CD4-positive, alpha-beta memory T cell (primary cell): ENCODE measurements at regions not wholly inside any gene's neighbourhood (a gene's known extent, or its start where the extent isn't known, plus 50 kb on each side); places are given as distances from the start of the nearest gene placed in this dataset.
"Not testable (repeated sequence)": the region's sequence is repeated elsewhere in the genome, so short reads cannot be mapped to it uniquely, and the experiment has no call there.

ENCODE experiments used
- CTCF ChIA-PET: fragments of 350-600 bp; sonication (Branson Sonifier 250); formaldehyde crosslinking; loops from one replicate; lab custom pipeline; 2021; ENCODE audit warnings: inconsistent platforms; ENCODE audit not compliant: partially characterized antibody; lab: Charles Lee
- POLR2A ChIA-PET: fragments of 350-600 bp; sonication (Branson Sonifier 250); formaldehyde crosslinking; loops from one replicate; lab custom pipeline; 2021; ENCODE audit not compliant: partially characterized antibody; lab: Charles Lee
- DNase-seq, 5 donors: peaks; one replicate each; pipeline versions ENCODE4 v3.0.0 to v3.0.0-alpha.2; 2020 to 2022; ENCODE audit warnings: mixed read lengths in 1 of 5
- H3K27ac ChIP-seq: one replicate; pipeline ENCODE4 v1.7.0; 2013; ENCODE audit warnings: low read depth, low read length
- H3K27me3 ChIP-seq: 2 replicates; pipeline ENCODE4 v1.7.0; 2013; ENCODE audit warnings: mild to moderate bottlenecking, low read length, moderate library complexity; ENCODE audit not compliant: insufficient read depth
- H3K36me3 ChIP-seq: 2 replicates; pipeline ENCODE4 v1.7.0; 2013; ENCODE audit warnings: mild to moderate bottlenecking, low read length, moderate library complexity; ENCODE audit not compliant: insufficient read depth
- H3K4me1 ChIP-seq: 2 replicates; pipeline ENCODE4 v1.7.0; 2013; ENCODE audit warnings: mild to moderate bottlenecking, low read length, moderate library complexity; ENCODE audit not compliant: insufficient read depth
- H3K4me3 ChIP-seq, 2 donors: one replicate each; pipeline ENCODE4 v1.7.0; 2013; ENCODE audit warnings: low read length in 2 of 2, mild to moderate bottlenecking in 1 of 2
- H3K9me3 ChIP-seq, 2 donors: one replicate each; pipeline ENCODE4 v1.7.0; 2013; ENCODE audit warnings: low read length in 2 of 2, control low read depth in 1 of 2; ENCODE audit not compliant: control insufficient read depth in 1 of 2
- H3K27ac Mint-ChIP-seq, 7 donors: one replicate each; pipeline ENCODE4 v1.8.0; 2020 to 2021; ENCODE audit warnings: mixed read lengths in 7 of 7, mild to moderate bottlenecking in 6 of 7, inconsistent platforms in 3 of 7, moderate library complexity in 3 of 7
- H3K27me3 Mint-ChIP-seq, 2 donors: one replicate each; pipeline ENCODE4 v1.8.0; 2020 to 2021; ENCODE audit warnings: mixed read lengths in 2 of 2
- H3K36me3 Mint-ChIP-seq, 2 donors: one replicate each; pipeline ENCODE4 v1.8.0; 2020 to 2021; ENCODE audit warnings: mixed read lengths in 2 of 2, inconsistent platforms in 1 of 2, mild to moderate bottlenecking in 1 of 2
- H3K4me1 Mint-ChIP-seq, 4 donors: one replicate each; pipeline ENCODE4 v1.8.0; 2020 to 2021; ENCODE audit warnings: mixed read lengths in 4 of 4, mild to moderate bottlenecking in 1 of 4
- H3K4me3 Mint-ChIP-seq, 8 donors: one replicate each; pipeline ENCODE4 v1.8.0; 2020 to 2021; ENCODE audit warnings: mixed read lengths in 8 of 8, mild to moderate bottlenecking in 7 of 8, moderate library complexity in 6 of 8, inconsistent platforms in 3 of 8
- H3K9me3 Mint-ChIP-seq, 8 donors: one replicate each; pipeline ENCODE4 v1.8.0; 2020 to 2021; ENCODE audit warnings: mixed read lengths in 8 of 8, mild to moderate bottlenecking in 5 of 8, inconsistent platforms in 3 of 8, moderate library complexity in 1 of 8
- intact Hi-C: fragments of 100-400 bp; cut with micrococcal nuclease; formaldehyde crosslinking; loops from one replicate; pipeline ENCODE4 v1.15.1; 2023

- H3K4me1 Mint-ChIP-seq, result peaks cover 0 to 11% (median 5%) of the 10 kb centered on the region in 4 donors
- H3K36me3 ChIP-seq, H3K9me3 ChIP-seq, H3K9me3 Mint-ChIP-seq, H3K4me3 ChIP-seq, H3K27me3 ChIP-seq, H3K27ac ChIP-seq, H3K4me1 ChIP-seq, H3K36me3 Mint-ChIP-seq, CTCF ChIA-PET, H3K27ac Mint-ChIP-seq: not testable (repeated sequence)
- peak overlapping the region in 7 of 8 donors; percentile 71 to 81 (median 75) for H3K4me3 Mint-ChIP-seq
- peak in 1 of 5 donors; percentile 7 for DNase-seq
- POLR2A ChIA-PET, result interaction anchor here (0.6 kb wide), 1 partner anchor 179 kb away, joined by 3 read pairs; no protein-coding TSS in a partner anchor
- intact Hi-C loops, result loop anchor here (5.0 kb wide), 1 partner anchor 165 kb away; no protein-coding TSS in a partner anchor
- peaks cover 5 to 20% of the 10 kb centered on the region in 2 donors for H3K27me3 Mint-ChIP-seq
These were observed 174.0 kb downstream of the ATP6V0E2 start for GRCh38 chr7:150047772-150048171.

GRCh38 chr7:150048244-150049011, 174.7 kb downstream of the ATP6V0E2 start:
- H3K4me1 ChIP-seq, H3K27me3 ChIP-seq, CTCF ChIA-PET, H3K36me3 Mint-ChIP-seq, H3K36me3 ChIP-seq, H3K9me3 Mint-ChIP-seq, H3K4me3 ChIP-seq, H3K27ac Mint-ChIP-seq, H3K27ac ChIP-seq, POLR2A ChIA-PET, H3K9me3 ChIP-seq: not testable (repeated sequence)
- Mint-ChIP-seq H3K27me3 (peaks cover 5 to 20% of the 10 kb centered on the region in 2 donors), H3K4me3 (peak overlapping the region in 5 of 8 donors; percentile 71 to 81 (median 80)), H3K4me1 (peaks cover 0 to 11% (median 5%) of the 10 kb centered on the region in 4 donors)
- DNase-seq, result peak in 2 of 5 donors; percentile 16 to 20
- intact Hi-C loops, result loop anchor here (5.0 kb wide), 1 partner anchor 166 kb away; no protein-coding TSS in a partner anchor

GRCh38 chr7:150049012-150049655, 175.4 kb downstream of the ATP6V0E2 start:
- POLR2A ChIA-PET, DNase-seq, H3K9me3 Mint-ChIP-seq, H3K4me1 ChIP-seq, CTCF ChIA-PET, H3K36me3 ChIP-seq, H3K9me3 ChIP-seq, H3K36me3 Mint-ChIP-seq, H3K4me3 ChIP-seq, H3K27me3 ChIP-seq, H3K27ac ChIP-seq, H3K27ac Mint-ChIP-seq: not testable (repeated sequence)
- Mint-ChIP-seq H3K4me3 (peak overlapping the region in 7 of 8 donors; percentile 7 to 74 (median 71)), H3K27me3 (peaks cover 6 to 18% of the 10 kb centered on the region in 2 donors), H3K4me1 (peaks cover 0 to 11% (median 5%) of the 10 kb centered on the region in 4 donors)
- intact Hi-C loops, result loop anchor here (5.0 kb wide), 1 partner anchor 167 kb away; no protein-coding TSS in a partner anchor

GRCh38 chr7:150053396-150053795, 179.6 kb downstream of the ATP6V0E2 start:
- H3K27ac ChIP-seq, H3K9me3 ChIP-seq, H3K36me3 ChIP-seq, H3K9me3 Mint-ChIP-seq, CTCF ChIA-PET, DNase-seq, H3K4me3 Mint-ChIP-seq, H3K4me3 ChIP-seq, intact Hi-C loops, H3K27me3 ChIP-seq, H3K4me1 Mint-ChIP-seq, H3K36me3 Mint-ChIP-seq, H3K27ac Mint-ChIP-seq, H3K4me1 ChIP-seq, POLR2A ChIA-PET: not testable (repeated sequence)
- peaks cover 3 to 11% of the 10 kb centered on the region in 2 donors for H3K27me3 Mint-ChIP-seq

- H3K9me3 ChIP-seq, DNase-seq, CTCF ChIA-PET, H3K27me3 ChIP-seq, H3K4me3 Mint-ChIP-seq, POLR2A ChIA-PET, H3K36me3 ChIP-seq, H3K36me3 Mint-ChIP-seq, intact Hi-C loops, H3K4me1 Mint-ChIP-seq, H3K9me3 Mint-ChIP-seq, H3K27ac ChIP-seq, H3K4me3 ChIP-seq, H3K27ac Mint-ChIP-seq, H3K4me1 ChIP-seq: not testable (repeated sequence)
- peaks cover 3 to 10% of the 10 kb centered on the region in 2 donors for H3K27me3 Mint-ChIP-seq
These were observed 180.5 kb downstream of the ATP6V0E2 start for GRCh38 chr7:150054242-150054641.

GRCh38 chr7:150060259-150061221, 186.8 kb downstream of the ATP6V0E2 start:
- H3K27ac Mint-ChIP-seq, H3K36me3 Mint-ChIP-seq, H3K4me1 Mint-ChIP-seq, H3K9me3 Mint-ChIP-seq, H3K4me1 ChIP-seq, H3K27me3 ChIP-seq, H3K4me3 ChIP-seq, CTCF ChIA-PET, H3K27ac ChIP-seq, intact Hi-C loops, POLR2A ChIA-PET, H3K9me3 ChIP-seq, H3K36me3 ChIP-seq, H3K27me3 Mint-ChIP-seq: not testable (repeated sequence)
- H3K4me3 Mint-ChIP-seq, result peak overlapping the region in 2 of 8 donors; percentile 34 to 41
- DNase-seq, result peak; percentile 75 to 79 (median 78)

- H3K27me3 Mint-ChIP-seq, H3K4me3 ChIP-seq, CTCF ChIA-PET, intact Hi-C loops, POLR2A ChIA-PET, H3K4me1 Mint-ChIP-seq, H3K36me3 ChIP-seq, H3K4me1 ChIP-seq, DNase-seq, H3K36me3 Mint-ChIP-seq, H3K27ac Mint-ChIP-seq, H3K9me3 ChIP-seq, H3K27me3 ChIP-seq, H3K27ac ChIP-seq, H3K4me3 Mint-ChIP-seq, H3K9me3 Mint-ChIP-seq: not testable (repeated sequence)
These were observed 189.4 kb downstream of the ATP6V0E2 start for GRCh38 chr7:150063195-150063594.
